Body of pancreas (tissue), 4 donors: ENCODE measurements at regions not wholly inside any gene's neighbourhood (a gene's known extent, or its start where the extent isn't known, plus 50 kb on each side); places are given as distances from the start of the nearest gene placed in this dataset.

Source experiments
- CTCF ChIP-seq, 7 experiments: fragments of 450-650 bp in 4 of 7; fragments of 200-600 bp in 3 of 7; sonication (generic) in 3 of 7; IDR thresholded peaks; one replicate each; pipeline ENCODE4 v1.5.1; 2016 to 2019; ENCODE audit warnings: antibody characterized with exemption in 7 of 7
- POLR2A ChIP-seq, 3 donors: fragments of 450-650 bp; IDR thresholded peaks; one replicate each; pipeline ENCODE4 v1.6.1; 2016; ENCODE audit warnings: antibody characterized with exemption in 3 of 3, mild to moderate bottlenecking in 2 of 3

- TF ChIP-seq CTCF (IDR thresholded peaks at IDR 0.05) (no peak), POLR2A (IDR thresholded peaks at IDR 0.05) (no peak)
These were observed 480.4 kb upstream of the AGTR1 start for GRCh38 chr3:148217317-148217716.
